K562 (cell line): ENCODE measurements at regions not wholly inside any gene's neighbourhood (a gene's known extent, or its start where the extent isn't known, plus 50 kb on each side); places are given as distances from the start of the nearest gene placed in this dataset.

Experiments
- ATAC-seq: fragments of 200-7000 bp; cut with Tn5 transposase; 3 replicates; pipeline ENCODE4 v1.9.1; 2020; ENCODE audit warnings: moderate library complexity
- BruUV-seq: library from RNA; stranded (reverse); fragments of 400-500 nt; replicated peaks from 2 replicates; lab custom pipeline; 2021; lab: Mats Ljungman, UMichigan
- CTCF ChIA-PET: fragments of 300-600 bp; formaldehyde crosslinking; extraction: SDS; loops from one replicate; lab custom pipeline; 2021; ENCODE audit warnings: low intra/inter-chr PET ratio; lab: Yijun Ruan, JAX
- POLR2A ChIA-PET: fragments of 300-600, 350-650 bp; sonication (Branson Sonifier 250); formaldehyde crosslinking; extraction: SDS; loops from one replicate; lab custom pipeline; 2021; ENCODE audit warnings: antibody characterized with exemption, inconsistent platforms; lab: Yijun Ruan, JAX
- DNase-seq, 4 experiments: peaks; one replicate each; pipeline versions ENCODE4 v3.0.0 to v3.0.0-alpha.2; 2011 to 2018; ENCODE audit warnings: low spot score in 3 of 4, mixed read lengths in 3 of 4; ENCODE audit errors: extremely low read depth in 1 of 4
- FAIRE-seq: peaks from 2 replicates; lab custom pipeline; 2011; peaks lifted over from hg19 to GRCh38; lab: Jason Lieb, UNC
- H2AFZ ChIP-seq: 2 replicates; pipeline ENCODE4 v1.6.0; 2011; ENCODE audit warnings: low read depth, low read length, control low read depth, inconsistent platforms
- H3K27ac ChIP-seq: fragments of 200-600 bp; 3 replicates; pipeline ENCODE4 v1.8.0; 2011; ENCODE audit warnings: low read depth, mild to moderate bottlenecking, control low read depth, inconsistent platforms, low read length, moderate library complexity, mixed read lengths; ENCODE audit errors: extremely low read depth
- H3K27me3 ChIP-seq, 2 experiments: fragments of 300-600 bp in 1 of 2; 2 replicates in 1 of 2; 3 replicates in 1 of 2; pipeline versions ENCODE4 v1.6.0 to v1.8.0; 2011; ENCODE audit warnings: inconsistent platforms in 2 of 2, low read length in 2 of 2, mild to moderate bottlenecking in 1 of 2, mixed read lengths in 1 of 2, moderate library complexity in 1 of 2; ENCODE audit not compliant: control insufficient read depth in 2 of 2, insufficient read depth in 2 of 2
- H3K36me3 ChIP-seq: fragments of 300-600 bp; 3 replicates; pipeline ENCODE4 v1.8.0; 2011; ENCODE audit warnings: mild to moderate bottlenecking, low read length, inconsistent platforms; ENCODE audit not compliant: control insufficient read depth, insufficient read depth
- H3K4me1 ChIP-seq, 2 experiments: fragments of 200-600 bp in 1 of 2; replicated peaks in 1 of 2; 2 replicates in 1 of 2; 3 replicates in 1 of 2; pipeline versions ENCODE4 v1.5.1 to v1.8.0; 2011; ENCODE audit warnings: inconsistent platforms in 2 of 2, low read length in 2 of 2, mild to moderate bottlenecking in 1 of 2, mixed read lengths in 1 of 2, moderate library complexity in 1 of 2; ENCODE audit not compliant: control insufficient read depth in 2 of 2, insufficient read depth in 2 of 2
- H3K4me2 ChIP-seq: 2 replicates; pipeline ENCODE4 v1.6.1; 2011; ENCODE audit warnings: low read length, control low read depth, inconsistent platforms, mixed read lengths; ENCODE audit not compliant: insufficient read depth
- H3K4me3 ChIP-seq: fragments of 200-600 bp; sonication (generic), shearing (Covaris generic); 2 replicates; pipeline ENCODE4 v1.5.1; 2016; ENCODE audit warnings: control low read depth, inconsistent platforms
- H3K79me2 ChIP-seq: fragments of 200-600 bp; 3 replicates; pipeline ENCODE4 v1.8.0; 2011; ENCODE audit warnings: low read length, inconsistent platforms; ENCODE audit not compliant: control insufficient read depth, insufficient read depth
- H3K9ac ChIP-seq, 2 experiments: 2 replicates each; pipeline versions ENCODE4 v1.6.0 to v1.6.1; 2011; ENCODE audit warnings: low read depth in 2 of 2, low read length in 2 of 2, control low read depth in 1 of 2, inconsistent platforms in 1 of 2, mild to moderate bottlenecking in 1 of 2, mixed read lengths in 1 of 2; ENCODE audit not compliant: insufficient read depth in 1 of 2
- H3K9me1 ChIP-seq: one replicate; pipeline ENCODE4 v1.6.0; 2011; ENCODE audit warnings: inconsistent platforms, mild to moderate bottlenecking, low read length, moderate library complexity; ENCODE audit not compliant: control insufficient read depth, insufficient read depth
- H3K9me3 ChIP-seq: replicated peaks from 2 replicates; pipeline ENCODE4 v1.5.1; 2011; ENCODE audit warnings: low read depth, low read length, inconsistent platforms; ENCODE audit not compliant: control insufficient read depth, insufficient read depth
- H4K20me1 ChIP-seq: replicated peaks from 2 replicates; pipeline ENCODE4 v1.6.1; 2011; ENCODE audit warnings: low read length, inconsistent platforms, mixed read lengths; ENCODE audit not compliant: control insufficient read depth, insufficient read depth
- GATA2 ChIP-seq: sonication (generic); formaldehyde crosslinking; IDR thresholded peaks from 2 replicates; pipeline ENCODE4 v1.4.0; 2020; ENCODE audit warnings: mild to moderate bottlenecking, missing genetic modification reagents
- KDM4B ChIP-seq, 2 experiments: fragments of 450-650 bp in 1 of 2; sonication (generic) in 1 of 2; IDR thresholded peaks; 2 replicates each; pipeline ENCODE4 v1.6.1; 2016 to 2017; ENCODE audit warnings: borderline replicate concordance in 2 of 2, antibody characterized with exemption in 1 of 2, low read depth in 1 of 2, mild to moderate bottlenecking in 1 of 2
- MECOM ChIP-seq: fragments of 250-450 bp; sonication (Bioruptor Pico); IDR thresholded peaks from 2 replicates; pipeline ENCODE4 v1.8.0; 2022; ENCODE audit warnings: inconsistent platforms
- NCOA4 ChIP-seq: fragments of 450-650 bp; IDR thresholded peaks from 2 replicates; pipeline ENCODE4 v1.6.1; 2018; ENCODE audit warnings: mild to moderate bottlenecking; ENCODE audit not compliant: partially characterized antibody
- RBM17 ChIP-seq: fragments of 200-400 bp; formaldehyde crosslinking; IDR thresholded peaks from 2 replicates; pipeline ENCODE4 v1.6.1; 2017; ENCODE audit warnings: low read depth, mild to moderate bottlenecking, low read length, borderline replicate concordance
- SIRT6 ChIP-seq: IDR thresholded peaks from one replicate; pipeline ENCODE4 v1.6.1; 2012; ENCODE audit warnings: low read depth, mild to moderate bottlenecking, control low read depth, inconsistent platforms, low read length, moderate library complexity
- SNRNP70 ChIP-seq: fragments of 200-400 bp; formaldehyde crosslinking; optimal IDR thresholded peaks from 2 replicates; pipeline ENCODE3; 2017; ENCODE audit warnings: low read depth, low read length
- SRSF7 ChIP-seq: fragments of 200-400 bp; formaldehyde crosslinking; optimal IDR thresholded peaks from 2 replicates; pipeline ENCODE3; 2017; ENCODE audit warnings: mild to moderate bottlenecking, low read depth, low read length
- SRSF9 ChIP-seq: fragments of 200-400 bp; formaldehyde crosslinking; IDR thresholded peaks from 2 replicates; pipeline ENCODE4 v1.6.1; 2017; ENCODE audit warnings: low read depth, low read length, borderline replicate concordance
- TBL1XR1 ChIP-seq, 2 experiments: IDR thresholded peaks; 2 replicates each; pipeline ENCODE4 v1.6.1; 2012; ENCODE audit warnings: improper control_type of control experiment in 2 of 2, low read length in 2 of 2, mild to moderate bottlenecking in 1 of 2
- TEAD4 ChIP-seq, 2 experiments: sonication (generic) in 1 of 2; formaldehyde crosslinking in 1 of 2; IDR thresholded peaks; 2 replicates each; pipeline versions ENCODE4 v1.6.1 to v1.8.0; 2012 to 2022; ENCODE audit warnings: borderline replicate concordance in 1 of 2, inconsistent platforms in 1 of 2, low read length in 1 of 2, mild to moderate bottlenecking in 1 of 2, missing genetic modification reagents in 1 of 2
- ZNF583 ChIP-seq: fragments of 250-450 bp; sonication (Bioruptor Pico); IDR thresholded peaks from 2 replicates; pipeline ENCODE4 v1.4.0; 2020
- WGBS: fragments of 100-300 bp; shearing (Covaris generic); methylation state at CpG from one replicate; pipeline ENCODE4 v1.1.6; 2016; ENCODE audit warnings: low coverage, mixed read lengths; ENCODE audit not compliant: insufficient coverage; ENCODE audit errors: missing lambda C conversion rate; 5-methylcytosine and 5-hydroxymethylcytosine counted together
- in situ Hi-C: fragments of 300-500 bp; cut with MboI; formaldehyde crosslinking; loops from 4 replicates; pipeline ENCODE4 v1.15.0; 2018; ENCODE audit warnings: inconsistent platforms, mixed read lengths
- intact Hi-C: fragments of 100-400 bp; cut with micrococcal nuclease; formaldehyde crosslinking; loops from 2 replicates; pipeline ENCODE4 v1.14.2; 2022
- TF ChIP-seq, protein P1 (sequence below), 2 experiments: fragments of 450-650 bp; conservative IDR thresholded peaks; 2 replicates each; pipeline ENCODE4 v1.6.1; 2017; ENCODE audit warnings: mild to moderate bottlenecking in 2 of 2, moderate library complexity in 2 of 2
- TF ChIP-seq, protein P2 (sequence below): sonication (generic); formaldehyde crosslinking; IDR thresholded peaks from 2 replicates; pipeline ENCODE4 v1.8.0; 2023; ENCODE audit warnings: mild to moderate bottlenecking, missing genetic modification reagents
- TF ChIP-seq, protein P3 (sequence below): fragments of 250-450 bp; sonication (Bioruptor Pico); IDR thresholded peaks from 2 replicates; pipeline ENCODE4 v1.4.0; 2020; ENCODE audit warnings: mild to moderate bottlenecking

DNA sequence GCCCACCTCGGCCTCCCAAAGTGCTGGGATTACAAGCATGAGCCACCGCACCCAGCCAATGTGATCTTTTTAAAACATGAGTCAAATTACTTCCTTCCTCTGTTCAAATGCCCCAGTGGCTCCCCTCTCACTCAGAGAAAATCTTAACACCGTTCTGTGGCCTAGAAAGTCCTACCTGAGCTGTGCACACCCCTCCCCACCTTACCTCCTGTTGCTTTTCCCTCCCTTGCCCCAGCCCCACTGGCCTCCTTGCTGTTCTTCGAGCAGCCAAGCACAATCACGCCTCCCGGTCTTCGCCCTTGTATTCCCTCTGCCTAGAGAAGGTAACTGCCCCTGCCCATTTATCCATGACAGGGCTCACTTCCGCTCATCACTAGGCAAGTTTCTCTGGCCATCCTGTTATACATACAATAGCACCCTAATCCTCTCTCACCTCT, 62.6 kb upstream of the RPL11 start:
- FAIRE-seq (no peak), ATAC-seq (no peak), DNase-seq (no peak)
- ChIA-PET CTCF (interaction anchor here (2.0 kb wide), 1 partner anchor 9 kb away, joined by 4 read pairs; no protein-coding TSS in a partner anchor), POLR2A (interaction anchor here (0.7 to 1.3 kb wide), 2 partner anchors 11 to 163 kb away, joined by 3 to 4 read pairs; no protein-coding TSS in a partner anchor)
- Histone ChIP-seq H3K4me2 (no peak overlapping the region), H3K27ac (no peak overlapping the region), H3K36me3 (no peaks in the 10 kb centered on the region), H3K9me1 (no peaks in the 10 kb centered on the region), H3K9ac (no peak overlapping the region), H3K9me3 (no peaks in the 10 kb centered on the region), H3K79me2 (no peaks in the 10 kb centered on the region), H2AFZ (0 out of 2 replicates have a peak overlapping the region, but pooled peaks have one; percentile 34), H3K27me3 (peaks cover 7 to 27% of the 10 kb centered on the region in 2 experiments; a peak in 4 of 5 replicates), H4K20me1 (0 out of 2 replicates have a peak, but pooled peaks cover 5% of the 10 kb centered on the region), H3K4me3 (no peak overlapping the region), H3K4me1 (peaks cover 2 to 4% of the 10 kb centered on the region in 2 experiments; a peak in 1 of 5 replicates)
- BruUV-seq, result no TSS peak
- in situ Hi-C loops, result no loop called here
- intact Hi-C loops, result no loop called here
- 17% methylated on average over 8 of the region's 8 CpGs for WGBS
- TF ChIP-seq, protein P1, sequence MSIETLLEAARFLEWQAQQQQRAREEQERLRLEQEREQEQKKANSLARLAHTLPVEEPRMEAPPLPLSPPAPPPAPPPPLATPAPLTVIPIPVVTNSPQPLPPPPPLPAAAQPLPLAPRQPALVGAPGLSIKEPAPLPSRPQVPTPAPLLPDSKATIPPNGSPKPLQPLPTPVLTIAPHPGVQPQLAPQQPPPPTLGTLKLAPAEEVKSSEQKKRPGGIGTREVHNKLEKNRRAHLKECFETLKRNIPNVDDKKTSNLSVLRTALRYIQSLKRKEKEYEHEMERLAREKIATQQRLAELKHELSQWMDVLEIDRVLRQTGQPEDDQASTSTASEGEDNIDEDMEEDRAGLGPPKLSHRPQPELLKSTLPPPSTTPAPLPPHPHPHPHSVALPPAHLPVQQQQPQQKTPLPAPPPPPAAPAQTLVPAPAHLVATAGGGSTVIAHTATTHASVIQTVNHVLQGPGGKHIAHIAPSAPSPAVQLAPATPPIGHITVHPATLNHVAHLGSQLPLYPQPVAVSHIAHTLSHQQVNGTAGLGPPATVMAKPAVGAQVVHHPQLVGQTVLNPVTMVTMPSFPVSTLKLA (conservative IDR thresholded peaks at IDR 0.05), result no peak
- TF ChIP-seq NCOA4 (no peak), RBM17 (no peak), TBL1XR1 (IDR thresholded peaks at IDR 0.05; ENCODE audit: low read length in 2 of 2) (no peak), TEAD4 (IDR thresholded peaks at IDR 0.05; ENCODE audit: low read length) (no peak), TEAD4 (CRISPR knock-in tag; IDR thresholded peaks at IDR 0.05; ENCODE audit: borderline replicate concordance) (no peak), SNRNP70 (no peak), GATA2 (CRISPR knock-in tag) (no peak), SRSF7 (no peak), SIRT6 (no peak), KDM4B (IDR thresholded peaks at IDR 0.05; ENCODE audit: borderline replicate concordance in 2 of 2, low read depth in 1 of 2) (no peak), MECOM (CRISPR knock-in tag) (no peak), ZNF583 (CRISPR knock-in tag) (no peak), SRSF9 (no peak)
- TF ChIP-seq, protein P2, sequence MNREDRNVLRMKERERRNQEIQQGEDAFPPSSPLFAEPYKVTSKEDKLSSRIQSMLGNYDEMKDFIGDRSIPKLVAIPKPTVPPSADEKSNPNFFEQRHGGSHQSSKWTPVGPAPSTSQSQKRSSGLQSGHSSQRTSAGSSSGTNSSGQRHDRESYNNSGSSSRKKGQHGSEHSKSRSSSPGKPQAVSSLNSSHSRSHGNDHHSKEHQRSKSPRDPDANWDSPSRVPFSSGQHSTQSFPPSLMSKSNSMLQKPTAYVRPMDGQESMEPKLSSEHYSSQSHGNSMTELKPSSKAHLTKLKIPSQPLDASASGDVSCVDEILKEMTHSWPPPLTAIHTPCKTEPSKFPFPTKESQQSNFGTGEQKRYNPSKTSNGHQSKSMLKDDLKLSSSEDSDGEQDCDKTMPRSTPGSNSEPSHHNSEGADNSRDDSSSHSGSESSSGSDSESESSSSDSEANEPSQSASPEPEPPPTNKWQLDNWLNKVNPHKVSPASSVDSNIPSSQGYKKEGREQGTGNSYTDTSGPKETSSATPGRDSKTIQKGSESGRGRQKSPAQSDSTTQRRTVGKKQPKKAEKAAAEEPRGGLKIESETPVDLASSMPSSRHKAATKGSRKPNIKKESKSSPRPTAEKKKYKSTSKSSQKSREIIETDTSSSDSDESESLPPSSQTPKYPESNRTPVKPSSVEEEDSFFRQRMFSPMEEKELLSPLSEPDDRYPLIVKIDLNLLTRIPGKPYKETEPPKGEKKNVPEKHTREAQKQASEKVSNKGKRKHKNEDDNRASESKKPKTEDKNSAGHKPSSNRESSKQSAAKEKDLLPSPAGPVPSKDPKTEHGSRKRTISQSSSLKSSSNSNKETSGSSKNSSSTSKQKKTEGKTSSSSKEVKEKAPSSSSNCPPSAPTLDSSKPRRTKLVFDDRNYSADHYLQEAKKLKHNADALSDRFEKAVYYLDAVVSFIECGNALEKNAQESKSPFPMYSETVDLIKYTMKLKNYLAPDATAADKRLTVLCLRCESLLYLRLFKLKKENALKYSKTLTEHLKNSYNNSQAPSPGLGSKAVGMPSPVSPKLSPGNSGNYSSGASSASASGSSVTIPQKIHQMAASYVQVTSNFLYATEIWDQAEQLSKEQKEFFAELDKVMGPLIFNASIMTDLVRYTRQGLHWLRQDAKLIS (CRISPR knock-in tag), result no peak
- TF ChIP-seq, protein P3, sequence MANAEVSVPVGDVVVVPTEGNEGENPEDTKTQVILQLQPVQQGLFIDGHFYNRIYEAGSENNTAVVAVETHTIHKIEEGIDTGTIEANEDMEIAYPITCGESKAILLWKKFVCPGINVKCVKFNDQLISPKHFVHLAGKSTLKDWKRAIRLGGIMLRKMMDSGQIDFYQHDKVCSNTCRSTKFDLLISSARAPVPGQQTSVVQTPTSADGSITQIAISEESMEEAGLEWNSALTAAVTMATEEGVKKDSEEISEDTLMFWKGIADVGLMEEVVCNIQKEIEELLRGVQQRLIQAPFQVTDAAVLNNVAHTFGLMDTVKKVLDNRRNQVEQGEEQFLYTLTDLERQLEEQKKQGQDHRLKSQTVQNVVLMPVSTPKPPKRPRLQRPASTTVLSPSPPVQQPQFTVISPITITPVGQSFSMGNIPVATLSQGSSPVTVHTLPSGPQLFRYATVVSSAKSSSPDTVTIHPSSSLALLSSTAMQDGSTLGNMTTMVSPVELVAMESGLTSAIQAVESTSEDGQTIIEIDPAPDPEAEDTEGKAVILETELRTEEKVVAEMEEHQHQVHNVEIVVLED (CRISPR knock-in tag), result no peak
